HepG2 (cell line): ENCODE measurements at regions not wholly inside any gene's neighbourhood (a gene's known extent, or its start where the extent isn't known, plus 50 kb on each side); places are given as distances from the start of the nearest gene placed in this dataset.

Experiments used
- ATAC-seq: fragments of 200-7000 bp; cut with Tn5 transposase; 3 replicates; pipeline ENCODE4 v1.9.1; 2020; ENCODE audit warnings: mild to moderate bottlenecking, moderate library complexity
- BruUV-seq: library from RNA; stranded (reverse); fragments of 400-500 nt; replicated peaks from 2 replicates; lab custom pipeline; 2021; lab: Mats Ljungman, UMichigan
- CTCF ChIA-PET: fragments of 300-600 bp; formaldehyde crosslinking; extraction: SDS; loops from one replicate; lab custom pipeline; 2021; ENCODE audit warnings: low total read pairs, inconsistent platforms, low intra/inter-chr PET ratio; lab: Yijun Ruan, JAX
- POLR2A ChIA-PET: fragments of 350-600 bp; sonication (Branson Sonifier 250); formaldehyde crosslinking; loops from one replicate; lab custom pipeline; 2020; ENCODE audit warnings: antibody characterized with exemption, inconsistent platforms; lab: Yijun Ruan, JAX
- DNase-seq: peaks from one replicate; pipeline ENCODE4 v3.0.0-alpha.2; 2015; ENCODE audit warnings: low spot score
- FAIRE-seq: peaks from 3 replicates; lab custom pipeline; 2011; peaks lifted over from hg19 to GRCh38; lab: Jason Lieb, UNC
- H2AFZ ChIP-seq: one replicate; pipeline ENCODE4 v1.6.1; 2011; ENCODE audit warnings: low read length, inconsistent platforms
- H3K27ac ChIP-seq: fragments of 300-600 bp; 3 replicates; pipeline ENCODE4 v1.8.0; 2011; ENCODE audit warnings: mixed run types, mild to moderate bottlenecking, mixed read lengths, low read length, inconsistent platforms; ENCODE audit not compliant: insufficient read depth; ENCODE audit errors: extremely low read length
- H3K27me3 ChIP-seq, 2 experiments: fragments of 200-600 bp in 1 of 2; 2 replicates in 1 of 2; 3 replicates in 1 of 2; pipeline versions ENCODE4 v1.6.0 to v1.8.0; 2011; ENCODE audit warnings: low read length in 2 of 2, mild to moderate bottlenecking in 2 of 2, moderate library complexity in 2 of 2, inconsistent platforms in 1 of 2; ENCODE audit not compliant: insufficient read depth in 2 of 2, control insufficient read depth in 1 of 2
- H3K36me3 ChIP-seq, 2 experiments: fragments of 200-600 bp in 1 of 2; replicated peaks in 1 of 2; 2 replicates in 1 of 2; 3 replicates in 1 of 2; pipeline versions ENCODE4 v1.5.1 to v1.8.0; 2011; ENCODE audit warnings: low read length in 2 of 2, inconsistent platforms in 1 of 2; ENCODE audit not compliant: insufficient read depth in 2 of 2, control insufficient read depth in 1 of 2
- H3K4me1 ChIP-seq: 2 replicates; pipeline ENCODE4 v1.5.1; 2012; ENCODE audit warnings: low read length, inconsistent platforms; ENCODE audit not compliant: insufficient read depth
- H3K4me2 ChIP-seq: 2 replicates; pipeline ENCODE4 v1.6.0; 2011; ENCODE audit warnings: low read depth, low read length, inconsistent platforms
- H3K4me3 ChIP-seq, 3 experiments: fragments of 200-600 bp in 1 of 3; sonication (generic), shearing (Covaris generic) in 1 of 3; replicated peaks in 1 of 3; 2 replicates each; pipeline ENCODE4 v1.5.1; 2011 to 2016; ENCODE audit warnings: low read length in 3 of 3, inconsistent platforms in 2 of 3, low read depth in 2 of 3, mild to moderate bottlenecking in 2 of 3, control low read depth in 1 of 3, mixed read lengths in 1 of 3; ENCODE audit not compliant: insufficient read depth in 1 of 3
- H3K79me2 ChIP-seq: one replicate; pipeline ENCODE4 v1.6.1; 2011; ENCODE audit warnings: low read length, inconsistent platforms; ENCODE audit not compliant: insufficient read depth
- H3K9ac ChIP-seq: 2 replicates; pipeline ENCODE4 v1.6.0; 2011; ENCODE audit warnings: mild to moderate bottlenecking, low read depth, low read length, inconsistent platforms; ENCODE audit not compliant: insufficient read depth
- H3K9me3 ChIP-seq: 2 replicates; pipeline ENCODE4 v1.5.1; 2012; ENCODE audit warnings: mild to moderate bottlenecking, low read length
- H4K20me1 ChIP-seq: 2 replicates; pipeline ENCODE4 v1.6.0; 2011; ENCODE audit warnings: inconsistent platforms, mild to moderate bottlenecking, low read length, moderate library complexity; ENCODE audit not compliant: insufficient read depth
- ARID5B ChIP-seq: IDR thresholded peaks from 2 replicates; pipeline ENCODE4 v1.4.0; 2020; ENCODE audit warnings: mild to moderate bottlenecking, missing genetic modification reagents
- CSRNP1 ChIP-seq: sonication (generic); formaldehyde crosslinking; IDR thresholded peaks from 2 replicates; pipeline ENCODE4 v1.8.1; 2023; ENCODE audit warnings: mild to moderate bottlenecking, missing genetic modification reagents
- FUBP1 ChIP-seq: sonication (generic); formaldehyde crosslinking; IDR thresholded peaks from 2 replicates; pipeline ENCODE4 v1.5.1; 2020; ENCODE audit warnings: missing genetic modification reagents, mild to moderate bottlenecking, borderline replicate concordance
- HES4 ChIP-seq: sonication (generic); formaldehyde crosslinking; IDR thresholded peaks from 2 replicates; pipeline ENCODE4 v1.9.0; 2021; ENCODE audit warnings: mild to moderate bottlenecking, missing genetic modification reagents, borderline replicate concordance
- NFRKB ChIP-seq: fragments of 450-650 bp; IDR thresholded peaks from 2 replicates; pipeline ENCODE4 v1.6.1; 2017
- RFX3 ChIP-seq: IDR thresholded peaks from 2 replicates; pipeline ENCODE4 v1.6.1; 2016; ENCODE audit warnings: missing biosample characterization, missing genetic modification reagents
- ZNF496 ChIP-seq: sonication (generic); formaldehyde crosslinking; IDR thresholded peaks from 2 replicates; pipeline ENCODE4 v1.8.1; 2023; ENCODE audit warnings: mild to moderate bottlenecking, moderate library complexity, missing genetic modification reagents; ENCODE audit not compliant: insufficient replicate concordance
- WGBS: methylation state at CpG from one replicate; pipeline ENCODE4 v1.1.6; 2017; ENCODE audit warnings: low lambda C conversion rate; 5-methylcytosine and 5-hydroxymethylcytosine counted together
- in situ Hi-C: cut with HindIII; loops from 2 replicates; pipeline ENCODE4 v1.10.0; 2017; ENCODE audit warnings: low pct_unique_long_range_greater_than_20kb; ENCODE audit not compliant: extremely low pct_ligation_motif_present
- intact Hi-C: fragments of 100-400 bp; cut with micrococcal nuclease; formaldehyde crosslinking; loops from one replicate; pipeline ENCODE4 v1.10.0; 2022; ENCODE audit not compliant: unreplicated experiment

GRCh38 chr2:51290725-51291124 lies 258.8 kb upstream of the NRXN1 start:
- Histone ChIP-seq H3K9ac (no peak overlapping the region), H3K9me3 (peaks cover 86% of the 10 kb centered on the region), H2AFZ (no peak overlapping the region), H3K4me3 (no peak overlapping the region), H3K36me3 (no peaks in the 10 kb centered on the region), H3K4me2 (no peak overlapping the region), H3K27me3 (no peaks in the 10 kb centered on the region), H4K20me1 (no peaks in the 10 kb centered on the region), H3K4me1 (no peaks in the 10 kb centered on the region), H3K27ac (no peak overlapping the region), H3K79me2 (no peaks in the 10 kb centered on the region)
- TF ChIP-seq ZNF496 (CRISPR knock-in tag) (no peak), ARID5B (CRISPR knock-in tag) (no peak), RFX3 (CRISPR knock-in tag) (no peak), HES4 (CRISPR knock-in tag) (no peak), NFRKB (no peak), FUBP1 (CRISPR knock-in tag) (no peak), CSRNP1 (CRISPR knock-in tag) (no peak)
- CTCF ChIA-PET: no interaction called here
- intact Hi-C loops: no loop called here
- no peak for ATAC-seq
- WGBS: 40% methylated on average over 2 of the region's 2 CpGs
- in situ Hi-C loops: no loop called here
- POLR2A ChIA-PET: no interaction called here
- no peak for FAIRE-seq
- no TSS peak for BruUV-seq
- no peak for DNase-seq
